Neural cell (in vitro differentiated cells): ENCODE measurements at regions not wholly inside any gene's neighbourhood (a gene's known extent, or its start where the extent isn't known, plus 50 kb on each side); places are given as distances from the start of the nearest gene placed in this dataset.

ENCODE experiments used
- H2AFZ ChIP-seq: fragments of 200-600, 300-800 bp; sonication (generic), shearing (Covaris generic); 2 replicates; pipeline ENCODE4 v1.6.0; 2014; ENCODE audit warnings: low read depth, mild to moderate bottlenecking, antibody characterized with exemption, low read length, moderate library complexity
- H3F3A ChIP-seq: fragments of 200-600 bp; shearing (Covaris generic); 2 replicates; pipeline ENCODE4 v1.6.1; 2016; ENCODE audit warnings: mild to moderate bottlenecking, moderate library complexity, mixed read lengths, antibody characterized with exemption, low read length; ENCODE audit not compliant: insufficient read depth, poor library complexity, severe bottlenecking
- H3K27ac ChIP-seq: fragments of 200-600, 300-800 bp; sonication (generic), shearing (Covaris generic); 2 replicates; pipeline ENCODE4 v1.5.1; 2014; ENCODE audit warnings: mild to moderate bottlenecking, low read length, moderate library complexity
- H3K27me3 ChIP-seq: fragments of 300-800, 200-600 bp; sonication (generic), shearing (Covaris generic); 2 replicates; pipeline ENCODE4 v1.6.0; 2014; ENCODE audit warnings: mild to moderate bottlenecking, low read depth, low read length, moderate library complexity; ENCODE audit not compliant: insufficient read depth
- H3K36me3 ChIP-seq: fragments of 300-800, 200-600 bp; sonication (generic), shearing (Covaris generic); 2 replicates; pipeline ENCODE4 v1.5.1; 2014; ENCODE audit warnings: mild to moderate bottlenecking, antibody characterized with exemption, low read length, moderate library complexity; ENCODE audit not compliant: insufficient read depth
- H3K4me2 ChIP-seq: fragments of 300-800, 200-600 bp; sonication (generic), shearing (Covaris generic); 2 replicates; pipeline ENCODE4 v1.6.0; 2014; ENCODE audit warnings: mild to moderate bottlenecking, low read length
- H3K4me3 ChIP-seq: fragments of 300-800, 200-600 bp; sonication (generic), shearing (Covaris generic); 2 replicates; pipeline ENCODE4 v1.5.1; 2014; ENCODE audit warnings: mild to moderate bottlenecking, low read length, moderate library complexity
- H3K79me2 ChIP-seq: fragments of 200-600 bp; shearing (Covaris generic); replicated peaks from 2 replicates; pipeline ENCODE4 v1.6.0; 2014; ENCODE audit warnings: mild to moderate bottlenecking, low read length, moderate library complexity; ENCODE audit not compliant: insufficient read depth
- H3K9ac ChIP-seq: fragments of 300-800, 200-600 bp; sonication (generic), shearing (Covaris generic); 2 replicates; pipeline ENCODE4 v1.6.1; 2016; ENCODE audit warnings: mild to moderate bottlenecking, low read length, mixed read lengths
- H3K9me2 ChIP-seq: fragments of 200-600 bp; shearing (Covaris generic); 2 replicates; pipeline ENCODE4 v1.6.1; 2016; ENCODE audit warnings: mild to moderate bottlenecking, low read length, mixed read lengths; ENCODE audit not compliant: insufficient read depth
- H3K9me3 ChIP-seq: fragments of 200-600, 300-800 bp; sonication (generic), shearing (Covaris generic); 2 replicates; pipeline ENCODE4 v1.6.1; 2016; ENCODE audit warnings: mild to moderate bottlenecking, mixed run types, low read length, moderate library complexity, mixed read lengths
- H4K20me1 ChIP-seq: fragments of 200-600 bp; shearing (Covaris generic); 2 replicates; pipeline ENCODE4 v1.6.1; 2016; ENCODE audit warnings: mild to moderate bottlenecking, mixed run types; ENCODE audit not compliant: insufficient read depth
- CTCF ChIP-seq: fragments of 450-650 bp; IDR thresholded peaks from 2 replicates; pipeline ENCODE4 v1.5.1; 2014; ENCODE audit warnings: antibody characterized with exemption, mild to moderate bottlenecking, moderate library complexity; ENCODE audit not compliant: poor library complexity, severe bottlenecking
- EP300 ChIP-seq: fragments of 450-650 bp; conservative IDR thresholded peaks from 2 replicates; pipeline ENCODE4 v1.6.1; 2014; ENCODE audit warnings: antibody characterized with exemption, mild to moderate bottlenecking, moderate library complexity; ENCODE audit not compliant: poor library complexity, severe bottlenecking
- EZH2 ChIP-seq: fragments of 200-600, 300-800 bp; shearing (Covaris generic), sonication (generic); IDR thresholded peaks from 2 replicates; pipeline ENCODE4 v1.6.1; 2014; ENCODE audit warnings: antibody characterized with exemption, low read length, borderline replicate concordance, mild to moderate bottlenecking; ENCODE audit not compliant: insufficient read depth, poor library complexity, severe bottlenecking
- MXI1 ChIP-seq: fragments of 450-650 bp; conservative IDR thresholded peaks from 2 replicates; pipeline ENCODE4 v1.6.1; 2014; ENCODE audit warnings: antibody characterized with exemption, mild to moderate bottlenecking; ENCODE audit not compliant: poor library complexity, severe bottlenecking
- POLR2AphosphoS5 ChIP-seq: IDR thresholded peaks from 2 replicates; pipeline ENCODE4 v1.6.1; 2012
- RAD21 ChIP-seq: fragments of 450-650 bp; conservative IDR thresholded peaks from 2 replicates; pipeline ENCODE4 v1.6.1; 2014; ENCODE audit warnings: antibody characterized with exemption, mild to moderate bottlenecking, moderate library complexity
- SMC3 ChIP-seq: fragments of 450-650 bp; conservative IDR thresholded peaks from 2 replicates; pipeline ENCODE4 v1.6.1; 2014; ENCODE audit warnings: antibody characterized with exemption, mild to moderate bottlenecking, moderate library complexity; ENCODE audit not compliant: poor library complexity
- TF ChIP-seq, protein P1 (sequence below): IDR thresholded peaks from 2 replicates; pipeline ENCODE4 v1.6.1; 2012; ENCODE audit warnings: borderline replicate concordance

- H3K4me2 ChIP-seq, result no peak overlapping the region
- H3F3A ChIP-seq, result no peaks in the 10 kb centered on the region
- H3K9me3 ChIP-seq, result no peaks in the 10 kb centered on the region
Observed at GRCh38 chr6:40955178-40955545, 83.9 kb downstream of the UNC5CL start.

GRCh38 chr6:40954446-40955177 lies 84.4 kb downstream of the UNC5CL start:
- H3K27ac ChIP-seq, result no peak overlapping the region

More at GRCh38 chr6:40955178-40955545, 83.9 kb downstream of the UNC5CL start:
- no peak overlapping the region for H3K9ac ChIP-seq
- H3K9me2 ChIP-seq, result no peaks in the 10 kb centered on the region
- no peak for TF ChIP-seq EZH2
- TF ChIP-seq CTCF, result no peak
- no peak for TF ChIP-seq SMC3
- no peaks in the 10 kb centered on the region for H3K79me2 ChIP-seq
- H4K20me1 ChIP-seq, result no peaks in the 10 kb centered on the region
- no peak overlapping the region for H3K4me3 ChIP-seq
- no peak overlapping the region for H3K27ac ChIP-seq
- H3K36me3 ChIP-seq, result no peaks in the 10 kb centered on the region
- H2AFZ ChIP-seq, result no peak overlapping the region
- H3K27me3 ChIP-seq, result no peaks in the 10 kb centered on the region

More at GRCh38 chr6:40954446-40955177, 84.4 kb downstream of the UNC5CL start:
- no peaks in the 10 kb centered on the region for H3F3A ChIP-seq
- no peaks in the 10 kb centered on the region for H3K79me2 ChIP-seq
- H3K9me2 ChIP-seq, result no peaks in the 10 kb centered on the region
- no peak overlapping the region for H3K9ac ChIP-seq
- H3K9me3 ChIP-seq, result no peaks in the 10 kb centered on the region
- no peak overlapping the region for H2AFZ ChIP-seq
- no peaks in the 10 kb centered on the region for H3K36me3 ChIP-seq
- no peak overlapping the region for H3K4me2 ChIP-seq
- no peaks in the 10 kb centered on the region for H4K20me1 ChIP-seq
- TF ChIP-seq, protein P1, sequence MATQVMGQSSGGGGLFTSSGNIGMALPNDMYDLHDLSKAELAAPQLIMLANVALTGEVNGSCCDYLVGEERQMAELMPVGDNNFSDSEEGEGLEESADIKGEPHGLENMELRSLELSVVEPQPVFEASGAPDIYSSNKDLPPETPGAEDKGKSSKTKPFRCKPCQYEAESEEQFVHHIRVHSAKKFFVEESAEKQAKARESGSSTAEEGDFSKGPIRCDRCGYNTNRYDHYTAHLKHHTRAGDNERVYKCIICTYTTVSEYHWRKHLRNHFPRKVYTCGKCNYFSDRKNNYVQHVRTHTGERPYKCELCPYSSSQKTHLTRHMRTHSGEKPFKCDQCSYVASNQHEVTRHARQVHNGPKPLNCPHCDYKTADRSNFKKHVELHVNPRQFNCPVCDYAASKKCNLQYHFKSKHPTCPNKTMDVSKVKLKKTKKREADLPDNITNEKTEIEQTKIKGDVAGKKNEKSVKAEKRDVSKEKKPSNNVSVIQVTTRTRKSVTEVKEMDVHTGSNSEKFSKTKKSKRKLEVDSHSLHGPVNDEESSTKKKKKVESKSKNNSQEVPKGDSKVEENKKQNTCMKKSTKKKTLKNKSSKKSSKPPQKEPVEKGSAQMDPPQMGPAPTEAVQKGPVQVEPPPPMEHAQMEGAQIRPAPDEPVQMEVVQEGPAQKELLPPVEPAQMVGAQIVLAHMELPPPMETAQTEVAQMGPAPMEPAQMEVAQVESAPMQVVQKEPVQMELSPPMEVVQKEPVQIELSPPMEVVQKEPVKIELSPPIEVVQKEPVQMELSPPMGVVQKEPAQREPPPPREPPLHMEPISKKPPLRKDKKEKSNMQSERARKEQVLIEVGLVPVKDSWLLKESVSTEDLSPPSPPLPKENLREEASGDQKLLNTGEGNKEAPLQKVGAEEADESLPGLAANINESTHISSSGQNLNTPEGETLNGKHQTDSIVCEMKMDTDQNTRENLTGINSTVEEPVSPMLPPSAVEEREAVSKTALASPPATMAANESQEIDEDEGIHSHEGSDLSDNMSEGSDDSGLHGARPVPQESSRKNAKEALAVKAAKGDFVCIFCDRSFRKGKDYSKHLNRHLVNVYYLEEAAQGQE, result no peak
- TF ChIP-seq RAD21 (no peak), POLR2AphosphoS5 (no peak), EP300 (no peak), SMC3 (no peak), EZH2 (no peak), MXI1 (no peak), CTCF (no peak)
- no peaks in the 10 kb centered on the region for H3K27me3 ChIP-seq
- no peak overlapping the region for H3K4me3 ChIP-seq
